ENCODE measurements at regions not wholly inside any gene's neighbourhood (a gene's known extent, or its start where the extent isn't known, plus 50 kb on each side); places are given as distances from the start of the nearest gene placed in this dataset.

GRCh38 chr3:106729481-106729880, 647.8 kb upstream of the CCDC54 start:
- 76% methylated on average over 1 of the region's 1 CpG for WGBS (ENCODE audit: low lambda C conversion rate)
- no peaks in the 10 kb centered on the region for H3K9me3 ChIP-seq

More at GRCh38 chr3:106729481-106729880, 647.8 kb upstream of the CCDC54 start:
- DNase-seq, result no peak
- Histone ChIP-seq H3K4me1 (ENCODE audit: control insufficient read depth in 1 of 2, insufficient read depth in 2 of 2, low read depth in 1 of 2, low read length in 1 of 2) (peaks cover 4 to 67% of the 10 kb centered on the region in 2 experiments), H3K9ac (peak overlapping the region; percentile 77), H3K4me3 (ENCODE audit: low read depth in 2 of 2, low read length in 1 of 2) (no peak overlapping the region), H2AFZ (ENCODE audit: low read depth) (peak overlapping the region; percentile 67), H4K20me1 (ENCODE audit: insufficient read depth) (no peaks in the 10 kb centered on the region), H3K4me2 (peak overlapping the region; percentile 58; the same call in 1 of the 2 replicates), H3F3A (replicated peaks; ENCODE audit: insufficient read depth) (peaks cover 38% of the 10 kb centered on the region), H3K79me2 (ENCODE audit: insufficient read depth) (no peaks in the 10 kb centered on the region), H3K9me2 (no peaks in the 10 kb centered on the region), H3K36me3 (replicated peaks in 1 of 2; ENCODE audit: control insufficient read depth in 1 of 2, insufficient read depth in 2 of 2, low read length in 1 of 2) (no peaks in the 10 kb centered on the region), H3K27ac (ENCODE audit: low read depth in 2 of 2, low read length in 1 of 2) (peak overlapping the region; percentile 87 to 99; a peak in 3 of 4 replicates), H3K27me3 (ENCODE audit: insufficient read depth) (no peaks in the 10 kb centered on the region)
- TF ChIP-seq FOXJ3 (CRISPR knock-in tag; IDR thresholded peaks at IDR 0.05) (no peak), TAF1 (IDR thresholded peaks at IDR 0.05; ENCODE audit: borderline replicate concordance, low read depth, low read length) (no peak), MEF2A (IDR thresholded peaks at IDR 0.05; ENCODE audit: borderline replicate concordance, low read depth) (no peak), RAD21 (IDR thresholded peaks at IDR 0.05; ENCODE audit: low read length) (no peak), CTCF (IDR thresholded peaks at IDR 0.05) (no peak), USF1 (IDR thresholded peaks at IDR 0.05; ENCODE audit: borderline replicate concordance, low read depth) (no peak), SIN3A (IDR thresholded peaks at IDR 0.05; ENCODE audit: borderline replicate concordance, low read depth, low read length) (no peak), FOXM1 (IDR thresholded peaks at IDR 0.05; ENCODE audit: low read depth) (no peak), SMC3 (IDR thresholded peaks at IDR 0.05; ENCODE audit: low read depth, low read length) (no peak), NRF1 (IDR thresholded peaks at IDR 0.05; ENCODE audit: low read depth, low read length) (no peak), PBX3 (IDR thresholded peaks at IDR 0.05) (no peak), EP300 (IDR thresholded peaks at IDR 0.05; ENCODE audit: borderline replicate concordance in 1 of 2, low read depth in 1 of 2, low read length in 1 of 2) (no peak)
- ChIA-PET CTCF (no interaction called here), POLR2A (no interaction called here)

Data from SK-N-SH (cell line).